Stimulated activated CD8-positive, alpha-beta memory T cell treated with anti-CD3 and anti-CD28 coated beads, Interleukin-15, amount 100 ng/mL, for 48 hours (primary cell): ENCODE measurements at regions not wholly inside any gene's neighbourhood (a gene's known extent, or its start where the extent isn't known, plus 50 kb on each side); places are given as distances from the start of the nearest gene placed in this dataset.
"Not testable (repeated sequence)": the region's sequence is repeated elsewhere in the genome, so short reads cannot be mapped to it uniquely, and the experiment has no call there.

Experiments
- DNase-seq, 2 donors: peaks; one replicate each; pipeline ENCODE4 v3.0.0-alpha.2; 2020; ENCODE audit warnings: low read depth in 2 of 2

GRCh38 chr10:43939389-43939938, 290.8 kb upstream of the ZNF32 start:
- no peak for DNase-seq

GRCh38 chr10:43938810-43939209, 290.1 kb upstream of the ZNF32 start:
- no peak for DNase-seq

GRCh38 chr10:43931308-43931930, 282.7 kb upstream of the ZNF32 start:
- no peak for DNase-seq

- DNase-seq, result no peak
Measured at GRCh38 chr10:43930777-43931176, 282.1 kb upstream of the ZNF32 start.

- no peak for DNase-seq
Measured at GRCh38 chr10:43930243-43930642, 281.6 kb upstream of the ZNF32 start.

GRCh38 chr10:43929122-43929521, 280.4 kb upstream of the ZNF32 start:
- no peak for DNase-seq

- no peak for DNase-seq
Measured at GRCh38 chr10:43928425-43928968, 279.8 kb upstream of the ZNF32 start.

GRCh38 chr10:43926875-43927406, 278.3 kb upstream of the ZNF32 start:
- DNase-seq, result no peak

- DNase-seq, result no peak
Measured at GRCh38 chr10:43926371-43926770, 277.7 kb upstream of the ZNF32 start.

- DNase-seq, result no peak
Measured at GRCh38 chr10:43925793-43926192, 277.1 kb upstream of the ZNF32 start.

GRCh38 chr10:43923328-43923727, 274.6 kb upstream of the ZNF32 start:
- DNase-seq, result no peak

- DNase-seq, result no peak
Measured at GRCh38 chr10:43922335-43923280, 273.9 kb upstream of the ZNF32 start.

GRCh38 chr10:43921881-43922280, 273.2 kb upstream of the ZNF32 start:
- DNase-seq, result no peak

- no peak for DNase-seq
Measured at GRCh38 chr10:43921478-43921877, 272.8 kb upstream of the ZNF32 start.

- not testable (repeated sequence) for DNase-seq
Measured at GRCh38 chr10:43920236-43920758, 271.6 kb upstream of the ZNF32 start.

GRCh38 chr10:43913676-43914235, 265.1 kb upstream of the ZNF32 start:
- DNase-seq, result no peak

GRCh38 chr10:43912469-43912868, 263.8 kb upstream of the ZNF32 start:
- no peak for DNase-seq

- DNase-seq, result no peak
Measured at GRCh38 chr10:43906490-43906889, 257.8 kb upstream of the ZNF32 start.

GRCh38 chr10:43905512-43906236, 257.0 kb upstream of the ZNF32 start:
- no peak for DNase-seq

- DNase-seq, result no peak
Measured at GRCh38 chr10:43904844-43905243, 256.2 kb upstream of the ZNF32 start.

GRCh38 chr10:43904301-43904700, 255.6 kb upstream of the ZNF32 start:
- no peak for DNase-seq
